Panc1 (cell line): ENCODE measurements at regions not wholly inside any gene's neighbourhood (a gene's known extent, or its start where the extent isn't known, plus 50 kb on each side); places are given as distances from the start of the nearest gene placed in this dataset.

Source experiments
- ATAC-seq: fragments of 200-7000 bp; cut with Tn5 transposase; 2 replicates; pipeline ENCODE4 v1.9.1; 2020; ENCODE audit warnings: mild to moderate bottlenecking, moderate library complexity
- BruUV-seq: library from RNA; stranded (reverse); fragments of 400-500 nt; replicated peaks from 2 replicates; lab custom pipeline; 2021; lab: Mats Ljungman, UMichigan
- CTCF ChIA-PET: fragments of 300-600 bp; sonication (Branson Sonifier 250); formaldehyde crosslinking; loops from one replicate; lab custom pipeline; 2022; ENCODE audit warnings: antibody characterized with exemption; lab: Charles Lee
- POLR2A ChIA-PET: fragments of 300-600 bp; sonication (Branson Sonifier 250); formaldehyde crosslinking; loops from one replicate; lab custom pipeline; 2022; ENCODE audit warnings: antibody characterized with exemption; lab: Charles Lee
- DNase-seq: peaks from one replicate; pipeline ENCODE4 v3.0.0-alpha.2; 2010; ENCODE audit warnings: low read depth, low spot score
- H3K27ac ChIP-seq: 2 replicates; pipeline ENCODE4 v1.5.1; 2011; ENCODE audit warnings: mild to moderate bottlenecking, low read length, inconsistent platforms
- H3K27me3 ChIP-seq: fragments of 200-500 bp; sonication (Bioruptor generic); 2 replicates; pipeline ENCODE4 v1.6.0; 2014; ENCODE audit warnings: low read length, inconsistent platforms; ENCODE audit not compliant: control insufficient read depth, insufficient read depth
- H3K36me3 ChIP-seq: fragments of 200-500 bp; sonication (Bioruptor generic); 2 replicates; pipeline ENCODE4 v1.5.1; 2014; ENCODE audit warnings: inconsistent platforms, mild to moderate bottlenecking, low read length, moderate library complexity; ENCODE audit not compliant: control insufficient read depth, insufficient read depth
- H3K4me1 ChIP-seq: 2 replicates; pipeline ENCODE4 v1.5.1; 2011; ENCODE audit warnings: inconsistent platforms, mild to moderate bottlenecking, low read length, moderate library complexity; ENCODE audit not compliant: control insufficient read depth, insufficient read depth
- H3K4me3 ChIP-seq, 2 experiments: 2 replicates each; pipeline ENCODE4 v1.5.1; 2011 to 2012; ENCODE audit warnings: low read depth in 2 of 2, low read length in 2 of 2, mild to moderate bottlenecking in 2 of 2, inconsistent platforms in 1 of 2, moderate library complexity in 1 of 2
- H3K9me3 ChIP-seq: fragments of 200-500 bp; sonication (Bioruptor generic); 2 replicates; pipeline ENCODE4 v1.5.1; 2014; ENCODE audit warnings: low read depth, mild to moderate bottlenecking, inconsistent platforms, low read length, moderate library complexity; ENCODE audit not compliant: control insufficient read depth, insufficient read depth
- CTCF ChIP-seq: fragments of 450-650 bp; IDR thresholded peaks from 2 replicates; pipeline ENCODE4 v1.5.1; 2017; ENCODE audit warnings: mild to moderate bottlenecking
- POLR2AphosphoS5 ChIP-seq: IDR thresholded peaks from 2 replicates; pipeline ENCODE4 v1.6.1; 2012; ENCODE audit warnings: mild to moderate bottlenecking, low read depth, low read length, moderate library complexity
- REST ChIP-seq, 2 experiments: IDR thresholded peaks; 2 replicates each; pipeline ENCODE4 v1.6.1; 2011 to 2012; ENCODE audit warnings: low read depth in 2 of 2, control low read depth in 1 of 2, low read length in 1 of 2, mild to moderate bottlenecking in 1 of 2, moderate library complexity in 1 of 2; ENCODE audit not compliant: insufficient read depth in 1 of 2
- SIN3A ChIP-seq: IDR thresholded peaks from 2 replicates; pipeline ENCODE4 v1.6.1; 2012; ENCODE audit warnings: low read depth, mild to moderate bottlenecking, low read length, moderate library complexity, borderline replicate concordance; ENCODE audit not compliant: insufficient read depth
- TCF7L2 ChIP-seq: IDR thresholded peaks from 2 replicates; pipeline ENCODE4 v1.6.1; 2011; ENCODE audit warnings: mild to moderate bottlenecking, low read depth, low read length, inconsistent platforms
- in situ Hi-C: cut with HindIII; loops from 2 replicates; pipeline ENCODE4 v1.10.0; 2016; ENCODE audit warnings: low sequenced_read_pairs, low pct_unique_long_range_greater_than_20kb
- intact Hi-C: fragments of 100-400 bp; cut with micrococcal nuclease; formaldehyde crosslinking; loops from one replicate; pipeline ENCODE4 v1.10.0; 2022; ENCODE audit not compliant: unreplicated experiment

GRCh38 chr4:3849140-3849539 is 83.0 kb downstream of the ADRA2C start:
- CTCF ChIA-PET: no interaction called here
- in situ Hi-C loops: no loop called here

GRCh38 chr4:3850128-3850527 is 83.9 kb downstream of the ADRA2C start:
- Histone ChIP-seq H3K4me1 (no peaks in the 10 kb centered on the region), H3K4me3 (no peak overlapping the region), H3K9me3 (no peaks in the 10 kb centered on the region), H3K27me3 (peaks cover 2% of the 10 kb centered on the region; the same call in 1 of the 2 replicates), H3K36me3 (no peaks in the 10 kb centered on the region), H3K27ac (no peak overlapping the region)
- TF ChIP-seq SIN3A (no peak), POLR2AphosphoS5 (no peak), TCF7L2 (no peak), REST (IDR thresholded peaks at IDR 0.05; ENCODE audit: insufficient read depth in 1 of 2, low read depth in 2 of 2, low read length in 1 of 2) (no peak), CTCF (no peak)
- BruUV-seq: no TSS peak
- POLR2A ChIA-PET: no interaction called here
- DNase-seq (no peak), ATAC-seq (no peak)
- in situ Hi-C loops (no loop called here), intact Hi-C loops (no loop called here)
- CTCF ChIA-PET: no interaction called here

More at GRCh38 chr4:3849140-3849539, 83.0 kb downstream of the ADRA2C start:
- intact Hi-C loops: no loop called here
- no peak for TF ChIP-seq SIN3A
- no peak for TF ChIP-seq TCF7L2
- TF ChIP-seq POLR2AphosphoS5: no peak
- no peak for TF ChIP-seq CTCF
- TF ChIP-seq REST (IDR thresholded peaks at IDR 0.05; ENCODE audit: insufficient read depth in 1 of 2, low read depth in 2 of 2, low read length in 1 of 2): no peak
- Histone ChIP-seq H3K9me3 (no peaks in the 10 kb centered on the region), H3K4me3 (no peak overlapping the region), H3K27me3 (peaks cover 2% of the 10 kb centered on the region; the same call in 1 of the 2 replicates), H3K4me1 (no peaks in the 10 kb centered on the region), H3K36me3 (no peaks in the 10 kb centered on the region), H3K27ac (no peak overlapping the region)
- DNase-seq: no peak
- no TSS peak for BruUV-seq
- ATAC-seq: no peak
- POLR2A ChIA-PET: no interaction called here
